Retinal pigment epithelial cell (primary cell): ENCODE measurements at regions not wholly inside any gene's neighbourhood (a gene's known extent, or its start where the extent isn't known, plus 50 kb on each side); places are given as distances from the start of the nearest gene placed in this dataset.
"Not testable (repeated sequence)": the region's sequence is repeated elsewhere in the genome, so short reads cannot be mapped to it uniquely, and the experiment has no call there.

Experiments used
- DNase-seq: peaks from one replicate; pipeline ENCODE4 v3.0.0-alpha.2; 2010; ENCODE audit warnings: low read depth
- H3K4me3 ChIP-seq: 2 replicates; pipeline ENCODE4 v1.5.1; 2011; ENCODE audit warnings: mild to moderate bottlenecking, low read length, control low read depth, moderate library complexity
- CTCF ChIP-seq: conservative IDR thresholded peaks from 2 replicates; pipeline ENCODE4 v1.5.1; 2011; ENCODE audit warnings: low read depth, low read length, control low read depth, inconsistent platforms

GRCh38 chr12:25682421-25682820 lies 129.3 kb upstream of the LMNTD1 start:
- H3K4me3 ChIP-seq = no peak overlapping the region
- no peak for DNase-seq
- no peak for TF ChIP-seq CTCF

GRCh38 chr12:25684070-25684469 lies 131.0 kb upstream of the LMNTD1 start:
- TF ChIP-seq CTCF = no peak
- DNase-seq = no peak
- no peak overlapping the region for H3K4me3 ChIP-seq

- H3K4me3 ChIP-seq = no peak overlapping the region
- TF ChIP-seq CTCF = no peak
Measured at GRCh38 chr12:25686351-25686750, 133.3 kb upstream of the LMNTD1 start.

GRCh38 chr12:25687226-25687625 lies 134.1 kb upstream of the LMNTD1 start:
- no peak for DNase-seq
- no peak overlapping the region for H3K4me3 ChIP-seq

More at GRCh38 chr12:25686351-25686750, 133.3 kb upstream of the LMNTD1 start:
- DNase-seq = no peak

GRCh38 chr12:25688851-25689250 lies 135.8 kb upstream of the LMNTD1 start:
- not testable (repeated sequence) for H3K4me3 ChIP-seq, DNase-seq

More at GRCh38 chr12:25687226-25687625, 134.1 kb upstream of the LMNTD1 start:
- TF ChIP-seq CTCF = no peak

GRCh38 chr12:25689996-25690501 lies 137.0 kb upstream of the LMNTD1 start:
- no peak for TF ChIP-seq CTCF
- no peak overlapping the region for H3K4me3 ChIP-seq
- DNase-seq = no peak

GRCh38 chr12:25690996-25691864 lies 138.1 kb upstream of the LMNTD1 start:
- no peak overlapping the region for H3K4me3 ChIP-seq
- no peak for DNase-seq
- TF ChIP-seq CTCF = no peak
